Natural killer cell (primary cell): ENCODE measurements at regions not wholly inside any gene's neighbourhood (a gene's known extent, or its start where the extent isn't known, plus 50 kb on each side); places are given as distances from the start of the nearest gene placed in this dataset.

Experiments used
- ATAC-seq, 3 donors: fragments of 150-1000 bp in 2 of 3; fragments of 200-7000 bp in 1 of 3; cut with Tn5 transposase; 1 replicate in 1 of 3; 2 replicates in 2 of 3; pipeline ENCODE4 v1.10.0; 2021; ENCODE audit warnings: mild to moderate bottlenecking in 2 of 3, moderate library complexity in 2 of 3
- DNase-seq, 2 donors: peaks; one replicate each; pipeline versions ENCODE4 v3.0.0 to v3.0.0-alpha.2; 2013 to 2021; ENCODE audit warnings: mixed read lengths in 1 of 2
- H3K27ac ChIP-seq: one replicate; pipeline ENCODE4 v1.5.1; 2013; ENCODE audit warnings: mild to moderate bottlenecking, low read length
- H3K27me3 ChIP-seq: one replicate; pipeline ENCODE4 v1.6.1; 2013; ENCODE audit warnings: low read length; ENCODE audit not compliant: control insufficient read depth, insufficient read depth
- H3K36me3 ChIP-seq: one replicate; pipeline ENCODE4 v1.6.1; 2013; ENCODE audit warnings: low read length; ENCODE audit not compliant: control insufficient read depth, insufficient read depth
- H3K4me1 ChIP-seq: one replicate; pipeline ENCODE4 v1.6.1; 2013; ENCODE audit warnings: low read length; ENCODE audit not compliant: control insufficient read depth, insufficient read depth
- H3K4me3 ChIP-seq: one replicate; pipeline ENCODE4 v1.5.1; 2013; ENCODE audit warnings: low read length
- H3K9me3 ChIP-seq: one replicate; pipeline ENCODE4 v1.6.1; 2013; ENCODE audit warnings: low read length; ENCODE audit not compliant: control insufficient read depth, insufficient read depth
- H3K27ac Mint-ChIP-seq, 2 donors: one replicate each; pipeline ENCODE4 v1.8.0; 2022; ENCODE audit warnings: mild to moderate bottlenecking in 2 of 2, mixed read lengths in 2 of 2, moderate library complexity in 1 of 2
- H3K27me3 Mint-ChIP-seq, 2 donors: one replicate each; pipeline ENCODE4 v1.8.0; 2022; ENCODE audit warnings: low read depth in 2 of 2, mixed read lengths in 2 of 2
- H3K36me3 Mint-ChIP-seq: one replicate; pipeline ENCODE4 v1.8.0; 2022; ENCODE audit warnings: mixed read lengths
- H3K4me1 Mint-ChIP-seq, 2 donors: one replicate each; pipeline ENCODE4 v1.8.0; 2022; ENCODE audit warnings: mixed read lengths in 2 of 2
- H3K4me3 Mint-ChIP-seq: one replicate; pipeline ENCODE4 v1.8.0; 2022; ENCODE audit warnings: mild to moderate bottlenecking, moderate library complexity, mixed read lengths
- H3K9me3 Mint-ChIP-seq, 2 donors: one replicate each; pipeline ENCODE4 v1.8.0; 2022; ENCODE audit warnings: mixed read lengths in 2 of 2
- WGBS: methylation state at CpG from one replicate; pipeline ENCODE4 v1.1.7; 2013; ENCODE audit warnings: missing lambda C conversion rate; ENCODE audit not compliant: insufficient coverage; 5-methylcytosine and 5-hydroxymethylcytosine counted together
- intact Hi-C: fragments of 100-400 bp; cut with micrococcal nuclease; formaldehyde crosslinking; loops from one replicate; pipeline ENCODE4 v1.14.2; 2022
- TF ChIP-seq, protein P1 (sequence below): fragments of 200-600 bp; IDR thresholded peaks from one replicate; pipeline ENCODE4 v1.8.0; 2022; ENCODE audit warnings: antibody characterized with exemption

DNA sequence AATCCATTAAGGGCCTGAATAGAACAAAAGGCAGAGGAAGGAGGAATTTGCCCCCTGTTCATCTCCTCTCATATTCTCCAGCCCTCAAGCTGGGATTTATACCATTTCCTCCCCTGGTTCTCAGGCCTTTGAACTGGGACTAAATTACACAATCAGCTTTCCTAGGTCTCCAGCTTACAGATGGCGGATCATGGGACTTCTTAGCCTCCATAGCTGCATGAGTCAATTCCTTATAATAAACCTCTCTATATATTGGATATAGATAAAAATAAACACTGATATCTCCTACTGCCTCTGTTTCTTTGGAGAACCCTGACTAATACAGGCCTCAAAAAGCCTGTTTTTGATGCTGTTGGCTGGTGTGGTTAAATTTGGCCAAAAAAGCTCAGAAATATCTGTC lies 84.5 kb upstream of the TMEM108 start:
- intact Hi-C loops = no loop called here
- no peak for ATAC-seq
- Mint-ChIP-seq H3K27me3 (no peaks in the 10 kb centered on the region), H3K36me3 (no peaks in the 10 kb centered on the region), H3K9me3 (peaks cover 0 to 13% of the 10 kb centered on the region in 2 donors), H3K4me3 (no peak overlapping the region), H3K27ac (no peak overlapping the region), H3K4me1 (no peaks in the 10 kb centered on the region)
- TF ChIP-seq, protein P1, sequence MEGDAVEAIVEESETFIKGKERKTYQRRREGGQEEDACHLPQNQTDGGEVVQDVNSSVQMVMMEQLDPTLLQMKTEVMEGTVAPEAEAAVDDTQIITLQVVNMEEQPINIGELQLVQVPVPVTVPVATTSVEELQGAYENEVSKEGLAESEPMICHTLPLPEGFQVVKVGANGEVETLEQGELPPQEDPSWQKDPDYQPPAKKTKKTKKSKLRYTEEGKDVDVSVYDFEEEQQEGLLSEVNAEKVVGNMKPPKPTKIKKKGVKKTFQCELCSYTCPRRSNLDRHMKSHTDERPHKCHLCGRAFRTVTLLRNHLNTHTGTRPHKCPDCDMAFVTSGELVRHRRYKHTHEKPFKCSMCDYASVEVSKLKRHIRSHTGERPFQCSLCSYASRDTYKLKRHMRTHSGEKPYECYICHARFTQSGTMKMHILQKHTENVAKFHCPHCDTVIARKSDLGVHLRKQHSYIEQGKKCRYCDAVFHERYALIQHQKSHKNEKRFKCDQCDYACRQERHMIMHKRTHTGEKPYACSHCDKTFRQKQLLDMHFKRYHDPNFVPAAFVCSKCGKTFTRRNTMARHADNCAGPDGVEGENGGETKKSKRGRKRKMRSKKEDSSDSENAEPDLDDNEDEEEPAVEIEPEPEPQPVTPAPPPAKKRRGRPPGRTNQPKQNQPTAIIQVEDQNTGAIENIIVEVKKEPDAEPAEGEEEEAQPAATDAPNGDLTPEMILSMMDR = no peak
- Histone ChIP-seq H3K4me3 (no peak overlapping the region), H3K27me3 (no peaks in the 10 kb centered on the region), H3K36me3 (no peaks in the 10 kb centered on the region), H3K27ac (no peak overlapping the region), H3K4me1 (no peaks in the 10 kb centered on the region), H3K9me3 (no peaks in the 10 kb centered on the region)
- no CpG with 5 or more reads among the region's 1 CpG for WGBS
- DNase-seq = no peak

DNA sequence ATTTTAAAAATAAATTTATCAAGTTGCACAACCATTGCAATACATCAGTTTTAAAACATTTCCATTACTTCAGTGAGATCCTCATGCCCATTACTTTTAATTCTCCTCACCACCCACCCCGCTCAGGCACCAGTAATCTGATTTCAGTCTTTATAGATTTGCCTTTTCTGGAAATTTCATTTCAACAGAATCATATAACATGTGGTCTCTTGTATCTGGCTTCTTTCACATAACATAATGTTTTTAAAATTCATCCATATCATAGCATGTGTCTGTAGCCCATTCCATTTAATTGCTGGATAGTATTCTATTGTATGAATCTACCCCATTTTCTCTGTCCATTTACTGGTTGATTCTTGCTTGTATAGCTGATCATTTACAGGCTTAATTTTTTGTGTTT lies 110.3 kb upstream of the TMEM108 start:
- H3K9me3 Mint-ChIP-seq = peaks cover 0 to 2% of the 10 kb centered on the region in 2 donors
- no peaks in the 10 kb centered on the region for H3K4me1 Mint-ChIP-seq
- no peaks in the 10 kb centered on the region for H3K9me3 ChIP-seq
- H3K36me3 Mint-ChIP-seq = no peaks in the 10 kb centered on the region
- H3K36me3 ChIP-seq = no peaks in the 10 kb centered on the region
- H3K27me3 ChIP-seq = no peaks in the 10 kb centered on the region
- DNase-seq = no peak
- ATAC-seq = no peak
- H3K27me3 Mint-ChIP-seq = no peaks in the 10 kb centered on the region
- no peak overlapping the region for H3K27ac ChIP-seq
- no peak overlapping the region for H3K4me3 ChIP-seq
- H3K4me1 ChIP-seq = no peaks in the 10 kb centered on the region
- no peak overlapping the region for H3K27ac Mint-ChIP-seq
- whole genome bisulfite sequencing = 95% methylated on average over 1 of the region's 1 CpG
- intact Hi-C loops = no loop called here
- TF ChIP-seq, protein P1 = no peak
- no peak overlapping the region for H3K4me3 Mint-ChIP-seq

DNA sequence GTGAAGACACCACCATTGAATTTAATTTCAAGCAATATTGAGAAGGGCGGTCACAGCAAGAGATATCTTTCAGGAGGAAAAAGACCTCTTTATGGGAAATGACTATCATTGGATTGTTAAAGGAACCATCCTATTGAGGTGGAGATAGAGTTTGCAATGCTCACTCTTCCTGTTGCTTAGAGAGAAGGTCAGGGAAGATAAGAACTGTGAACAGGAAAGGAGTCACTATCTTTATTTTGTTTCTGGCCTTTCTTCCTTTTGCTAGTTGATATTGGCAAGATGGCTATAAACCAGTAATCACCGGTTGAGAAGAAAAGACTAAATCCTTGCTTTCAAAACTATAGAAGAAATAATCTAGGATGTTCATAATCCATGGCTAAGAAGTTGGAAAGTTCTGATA lies 112.1 kb upstream of the TMEM108 start:
- Histone ChIP-seq H3K4me1 (no peaks in the 10 kb centered on the region), H3K27ac (no peak overlapping the region), H3K4me3 (no peak overlapping the region), H3K9me3 (no peaks in the 10 kb centered on the region), H3K36me3 (no peaks in the 10 kb centered on the region), H3K27me3 (no peaks in the 10 kb centered on the region)
- TF ChIP-seq, protein P1 = no peak
- DNase-seq (no peak), ATAC-seq (no peak)
- intact Hi-C loops = no loop called here
- WGBS = 82% methylated on average over 1 of the region's 2 CpGs
- Mint-ChIP-seq H3K4me1 (no peaks in the 10 kb centered on the region), H3K4me3 (no peak overlapping the region), H3K9me3 (no peaks in the 10 kb centered on the region), H3K36me3 (no peaks in the 10 kb centered on the region), H3K27ac (no peak overlapping the region), H3K27me3 (no peaks in the 10 kb centered on the region)

DNA sequence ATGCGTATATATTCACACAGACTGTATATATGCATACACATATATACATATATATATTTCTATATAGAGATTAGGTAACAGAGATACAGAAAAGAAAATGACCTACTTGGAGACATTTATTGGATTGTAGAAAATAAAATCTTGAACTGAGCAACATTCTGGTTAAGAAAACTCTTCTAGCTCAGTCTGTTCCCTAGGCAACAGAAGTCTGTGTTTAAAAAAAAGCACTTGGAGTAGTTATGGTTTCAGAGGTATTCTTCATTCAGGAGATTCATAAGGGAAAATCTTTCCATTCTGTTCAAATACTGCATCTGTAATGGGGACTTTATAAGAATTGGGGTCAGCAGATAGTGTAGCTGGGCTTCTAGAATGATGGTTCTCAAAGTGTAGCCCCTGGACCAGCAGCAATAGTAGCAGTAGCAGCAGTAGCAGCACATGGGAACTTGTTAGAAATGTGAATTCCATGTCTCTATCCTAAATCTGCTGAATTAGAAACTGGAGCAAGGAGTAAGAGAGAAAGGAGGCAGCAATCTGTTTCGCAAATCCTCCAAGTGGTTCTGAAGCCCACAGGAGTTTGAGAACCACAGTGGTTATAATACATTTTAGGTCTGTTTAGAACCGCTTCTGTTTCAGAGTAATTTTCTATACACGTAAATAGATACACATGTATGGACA lies 112.8 kb upstream of the TMEM108 start:
- H3K9me3 ChIP-seq = no peaks in the 10 kb centered on the region
- H3K9me3 Mint-ChIP-seq = no peaks in the 10 kb centered on the region
- DNase-seq (no peak), ATAC-seq (no peak)
- no peaks in the 10 kb centered on the region for H3K36me3 ChIP-seq
- TF ChIP-seq, protein P1 = no peak
- H3K27me3 ChIP-seq = no peaks in the 10 kb centered on the region
- H3K4me1 Mint-ChIP-seq = no peaks in the 10 kb centered on the region
- H3K4me3 ChIP-seq = no peak overlapping the region
- H3K4me1 ChIP-seq = no peaks in the 10 kb centered on the region
- H3K36me3 Mint-ChIP-seq = no peaks in the 10 kb centered on the region
- H3K27ac ChIP-seq = no peak overlapping the region
- 100% methylated on average over 1 of the region's 4 CpGs for WGBS
- intact Hi-C loops = no loop called here
- no peak overlapping the region for H3K4me3 Mint-ChIP-seq
- H3K27ac Mint-ChIP-seq = no peak overlapping the region
- no peaks in the 10 kb centered on the region for H3K27me3 Mint-ChIP-seq
